G401 (cell line): ENCODE measurements at regions not wholly inside any gene's neighbourhood (a gene's known extent, or its start where the extent isn't known, plus 50 kb on each side); places are given as distances from the start of the nearest gene placed in this dataset.

ENCODE experiments used
- DNase-seq: peaks from one replicate; pipeline ENCODE4 v3.0.0-alpha.2; 2015; ENCODE audit warnings: low spot score
- in situ Hi-C: cut with HindIII; loops from 2 replicates; pipeline ENCODE4 v1.10.0; 2016; ENCODE audit warnings: low sequenced_read_pairs, mixed read lengths

DNA sequence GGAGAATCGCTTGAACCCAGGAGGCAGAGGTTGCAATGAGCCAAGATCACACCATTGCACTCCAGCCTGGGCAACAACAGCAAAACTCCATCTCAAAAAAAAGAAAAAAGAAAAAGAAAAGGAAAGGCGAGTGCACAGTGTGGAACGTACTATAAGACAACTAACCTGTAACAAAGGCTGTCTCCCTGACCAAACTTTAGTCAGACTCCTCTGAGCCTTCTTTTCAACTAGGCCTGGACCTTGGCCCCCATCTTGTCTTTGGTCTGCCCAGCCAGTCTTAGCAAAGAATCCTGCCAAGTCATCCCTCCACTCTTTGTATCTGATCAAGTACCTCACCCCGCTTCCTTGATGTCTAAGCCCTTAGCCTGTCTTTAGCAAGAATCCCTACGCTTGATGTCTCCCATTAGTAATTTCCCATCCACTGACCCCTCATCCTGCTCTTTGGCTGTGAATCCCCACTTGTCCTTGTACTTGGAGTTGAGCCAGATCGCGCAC is 68.9 kb upstream of the KDM7A start:
- DNase-seq: no peak
- in situ Hi-C loops: no loop called here

DNA sequence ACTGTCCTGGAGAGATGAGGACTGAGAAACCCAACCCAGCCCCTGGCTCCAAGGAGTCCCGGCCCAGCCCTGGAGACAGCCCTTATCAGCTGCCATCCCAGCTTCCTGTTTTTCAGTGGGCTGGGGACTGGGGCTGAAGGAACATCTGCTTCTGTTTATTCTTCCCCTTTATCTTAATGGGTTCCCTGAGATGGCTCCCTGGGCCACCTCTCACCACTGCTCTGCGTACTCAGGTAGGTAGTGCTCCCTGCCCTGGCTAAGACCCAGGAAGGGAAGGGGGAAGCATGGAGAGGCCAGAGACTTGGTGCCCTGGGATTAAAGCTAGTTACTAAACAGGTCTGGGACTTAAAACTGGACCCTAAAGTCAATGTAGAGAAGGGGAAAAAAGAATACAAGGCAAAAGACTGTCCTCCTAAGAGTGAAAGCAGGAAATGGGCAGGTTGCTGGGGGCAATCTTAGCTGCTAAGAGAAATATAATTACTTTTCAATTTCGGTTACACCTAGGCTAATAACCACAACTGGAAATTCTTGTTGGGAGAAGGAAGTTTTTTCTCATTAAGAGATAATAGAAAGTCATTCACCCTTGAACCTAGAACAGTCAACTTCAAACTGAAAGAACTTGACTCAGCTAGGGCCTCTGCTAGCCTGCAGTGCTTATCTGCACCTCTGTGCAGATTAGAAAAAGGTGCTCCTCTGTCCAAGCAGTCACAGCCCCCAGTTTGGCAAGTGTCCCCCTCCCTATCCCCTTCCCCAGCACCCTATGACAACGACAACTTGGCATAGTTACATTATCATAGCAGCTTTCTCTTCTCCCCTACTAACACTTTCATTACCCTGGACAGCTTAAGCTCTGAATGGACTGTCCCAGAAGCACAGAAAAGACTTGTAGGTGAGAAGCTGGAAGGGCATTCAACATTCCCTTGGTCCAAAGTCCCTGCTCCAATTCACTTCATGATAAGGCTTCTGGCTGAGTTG is 65.6 kb upstream of the KDM7A start:
- no peak for DNase-seq

DNA sequence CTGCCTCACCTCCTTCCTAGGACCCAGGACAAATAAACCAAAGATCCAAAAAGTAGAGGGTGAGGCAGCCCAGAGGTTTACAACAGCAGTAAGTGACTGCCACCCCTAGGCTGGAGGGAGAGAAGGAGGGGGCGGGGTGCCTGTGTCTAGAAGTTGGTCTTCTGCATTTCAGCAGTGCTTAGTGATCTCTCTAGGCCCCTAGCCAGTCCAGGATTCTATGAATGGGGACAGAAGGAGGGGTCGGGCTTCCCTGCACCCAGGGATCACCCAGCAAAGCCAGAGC is 62.8 kb upstream of the KDM7A start:
- in situ Hi-C loops: no loop called here
- no peak for DNase-seq

More for the DNA sequence above, 65.6 kb upstream of the KDM7A start:
- in situ Hi-C loops: no loop called here

DNA sequence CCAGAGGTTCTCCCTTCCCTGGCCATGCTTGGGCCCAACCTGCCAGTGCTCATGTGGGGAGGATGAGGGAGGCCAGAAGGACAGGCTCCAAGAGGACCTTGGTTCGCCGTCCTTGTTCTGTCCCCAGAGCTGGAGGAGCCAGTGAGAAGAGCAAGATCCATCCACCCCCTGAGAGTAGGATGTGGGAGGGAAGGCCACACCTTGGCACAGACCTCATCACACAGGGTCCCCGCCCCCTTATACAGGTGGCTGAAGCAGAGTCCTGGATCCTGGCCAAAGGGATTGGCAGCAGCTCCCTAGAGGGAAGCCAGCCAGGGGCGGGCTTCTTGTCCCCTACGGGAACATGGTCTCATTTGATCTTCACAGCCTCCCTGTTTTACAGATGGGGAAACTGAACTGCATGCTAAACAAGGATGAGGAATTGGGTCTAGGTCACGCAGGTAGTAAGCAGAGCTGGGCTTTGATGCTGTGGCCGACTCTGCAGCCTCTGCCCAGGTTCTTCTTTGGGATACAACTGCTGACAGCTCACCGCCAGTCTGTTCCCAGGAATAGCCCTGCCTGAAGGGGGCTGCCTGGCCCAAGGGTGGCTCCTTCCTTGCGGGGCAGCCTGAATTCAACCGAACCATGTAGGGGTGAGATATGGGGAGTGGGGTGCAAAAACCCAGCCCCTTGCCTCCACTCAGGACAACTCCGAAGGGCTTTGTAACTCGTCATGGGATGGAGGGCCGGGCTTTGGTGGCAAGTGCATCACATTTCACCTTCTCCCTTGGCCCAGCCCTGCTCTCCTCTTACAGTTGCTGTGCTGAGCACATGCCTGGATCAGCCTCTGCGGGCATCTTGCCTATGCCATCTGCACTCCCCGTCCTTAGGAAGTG is 62.2 kb upstream of the KDM7A start:
- in situ Hi-C loops: no loop called here
- DNase-seq: no peak

DNA sequence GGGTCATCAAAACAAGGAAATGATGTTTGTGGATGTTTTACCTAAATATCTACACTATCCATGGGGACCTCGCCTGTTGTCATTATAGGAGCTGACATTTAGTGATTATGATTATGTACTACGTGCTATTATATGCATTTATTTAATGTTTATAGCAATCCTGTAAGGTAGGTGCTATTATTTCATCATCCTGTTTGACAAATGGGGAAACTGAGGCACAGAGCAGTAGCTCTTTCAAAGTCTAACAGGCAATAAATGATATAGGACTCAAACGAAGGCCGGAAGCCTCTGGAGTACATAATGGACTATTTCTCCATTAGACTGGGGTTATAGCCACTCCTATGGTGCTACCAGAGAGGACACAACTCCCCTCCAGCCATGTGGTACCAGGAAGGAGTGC is 60.6 kb upstream of the KDM7A start:
- in situ Hi-C loops: no loop called here
- no peak for DNase-seq

DNA sequence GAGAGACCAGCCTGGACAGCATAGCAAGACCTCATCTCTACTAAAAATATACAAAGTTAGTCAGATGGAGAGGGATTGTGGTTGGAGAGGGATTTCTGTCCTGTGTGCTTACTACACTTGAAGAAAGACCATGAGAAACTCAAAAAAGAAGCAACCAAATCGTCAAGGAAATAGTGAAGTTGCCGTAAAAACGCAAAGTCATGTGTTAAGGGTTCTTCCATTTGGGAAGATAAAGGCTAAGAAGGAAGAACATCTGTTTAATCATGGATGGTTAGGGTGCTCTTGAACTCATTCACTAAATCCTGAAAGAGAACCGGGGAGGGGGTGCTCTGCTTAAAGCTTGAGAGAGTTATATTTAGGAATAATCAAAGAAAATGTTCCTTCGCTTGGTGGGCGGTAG is 59.8 kb upstream of the KDM7A start:
- no peak for DNase-seq
- in situ Hi-C loops: no loop called here

DNA sequence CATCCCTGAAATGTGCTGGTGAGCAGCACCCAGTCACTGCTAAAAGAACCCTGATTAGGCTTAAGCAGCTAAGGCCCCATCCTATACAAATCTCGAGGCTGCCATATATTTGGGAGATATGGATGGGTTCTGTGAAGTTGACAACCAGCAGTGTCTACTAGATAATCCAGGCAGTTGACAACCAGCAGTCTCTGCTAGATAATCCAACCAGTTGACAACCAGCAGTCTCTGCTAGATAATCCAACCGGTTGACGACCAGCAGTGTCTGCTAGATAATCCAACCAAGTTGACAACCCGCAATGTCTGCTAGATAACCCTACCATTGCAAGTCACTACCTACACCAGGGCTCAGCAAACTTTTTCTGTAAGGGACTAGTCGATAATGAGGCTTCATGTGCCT is 58.3 kb upstream of the KDM7A start:
- no peak for DNase-seq
- in situ Hi-C loops: no loop called here

DNA sequence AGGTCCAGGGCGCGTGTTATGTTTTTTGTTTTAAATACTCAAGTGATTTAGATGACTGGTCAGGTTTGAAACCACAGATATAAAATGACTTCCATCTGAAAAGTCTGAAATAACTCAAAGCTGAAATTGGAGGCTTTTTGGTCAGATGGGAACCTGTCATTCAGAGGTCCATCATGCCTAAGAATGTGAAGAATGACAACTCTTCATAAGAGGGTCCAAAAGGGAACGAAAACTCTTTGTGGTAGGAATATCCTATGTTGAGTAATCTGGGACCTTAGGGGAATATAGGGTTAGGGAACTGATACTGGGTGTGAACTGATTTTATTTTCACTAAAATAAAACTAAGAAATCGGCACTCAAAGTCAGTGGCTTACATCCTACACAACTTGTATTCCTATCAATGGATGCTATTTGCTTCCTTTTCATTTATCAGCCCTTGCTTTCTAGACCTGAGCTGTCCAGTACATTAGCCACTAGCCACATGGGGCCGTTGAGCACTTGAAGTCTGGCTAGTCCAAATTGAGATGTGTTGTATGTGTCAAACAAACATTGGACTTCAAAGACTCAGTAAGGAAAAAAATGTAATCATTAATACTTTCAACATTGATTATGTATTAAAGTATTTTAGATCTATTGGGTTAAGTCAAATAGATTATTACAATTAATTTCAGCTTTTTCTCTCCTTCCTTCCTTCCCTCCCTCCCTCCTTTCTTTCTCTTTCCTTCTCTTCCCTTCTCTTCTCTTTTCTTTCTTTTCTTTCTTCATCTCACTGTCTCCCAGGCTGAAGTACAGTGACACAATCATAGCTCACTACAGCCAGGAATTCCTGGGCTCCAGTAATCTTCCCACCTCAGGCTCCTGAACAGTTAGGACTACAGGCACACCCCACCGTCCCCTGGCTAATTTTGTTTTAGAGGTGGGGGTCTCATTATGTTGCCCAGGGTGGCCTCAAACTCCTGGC is 56.5 kb upstream of the KDM7A start:
- in situ Hi-C loops: no loop called here
- DNase-seq: no peak

DNA sequence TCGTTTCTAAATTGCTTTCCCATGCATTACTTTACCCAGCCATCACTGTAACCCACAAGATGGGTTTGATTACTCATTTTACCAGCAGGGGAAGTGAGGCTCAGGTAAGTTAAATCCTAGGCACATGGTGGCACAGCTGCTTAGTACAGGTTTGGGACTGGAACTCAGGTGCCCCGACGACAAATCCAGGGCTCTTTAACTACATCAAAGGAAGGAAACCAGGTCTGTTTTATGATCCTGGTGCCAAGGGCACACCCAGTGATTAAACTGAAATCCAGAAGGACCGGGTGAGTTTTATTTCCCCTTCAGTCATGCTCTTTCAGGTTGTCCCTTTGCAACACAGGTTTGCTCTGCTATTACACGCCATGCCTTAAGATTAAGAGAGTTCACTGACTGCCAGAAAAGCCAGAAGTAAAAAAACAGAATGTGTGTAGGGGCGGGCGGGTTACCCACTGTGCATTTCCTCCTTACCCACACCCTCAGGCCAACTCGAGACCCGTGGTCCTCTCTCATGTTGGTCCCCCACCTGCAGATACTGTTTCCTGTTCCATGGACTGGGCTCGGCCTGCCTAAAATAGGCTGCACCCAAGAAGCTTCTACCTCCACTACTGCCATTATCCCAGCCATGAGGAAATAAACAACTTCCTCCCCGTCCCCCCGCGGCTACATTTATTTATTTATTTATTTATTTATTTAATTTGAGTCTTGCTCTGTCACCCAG is 55.1 kb upstream of the KDM7A start:
- in situ Hi-C loops: no loop called here

DNA sequence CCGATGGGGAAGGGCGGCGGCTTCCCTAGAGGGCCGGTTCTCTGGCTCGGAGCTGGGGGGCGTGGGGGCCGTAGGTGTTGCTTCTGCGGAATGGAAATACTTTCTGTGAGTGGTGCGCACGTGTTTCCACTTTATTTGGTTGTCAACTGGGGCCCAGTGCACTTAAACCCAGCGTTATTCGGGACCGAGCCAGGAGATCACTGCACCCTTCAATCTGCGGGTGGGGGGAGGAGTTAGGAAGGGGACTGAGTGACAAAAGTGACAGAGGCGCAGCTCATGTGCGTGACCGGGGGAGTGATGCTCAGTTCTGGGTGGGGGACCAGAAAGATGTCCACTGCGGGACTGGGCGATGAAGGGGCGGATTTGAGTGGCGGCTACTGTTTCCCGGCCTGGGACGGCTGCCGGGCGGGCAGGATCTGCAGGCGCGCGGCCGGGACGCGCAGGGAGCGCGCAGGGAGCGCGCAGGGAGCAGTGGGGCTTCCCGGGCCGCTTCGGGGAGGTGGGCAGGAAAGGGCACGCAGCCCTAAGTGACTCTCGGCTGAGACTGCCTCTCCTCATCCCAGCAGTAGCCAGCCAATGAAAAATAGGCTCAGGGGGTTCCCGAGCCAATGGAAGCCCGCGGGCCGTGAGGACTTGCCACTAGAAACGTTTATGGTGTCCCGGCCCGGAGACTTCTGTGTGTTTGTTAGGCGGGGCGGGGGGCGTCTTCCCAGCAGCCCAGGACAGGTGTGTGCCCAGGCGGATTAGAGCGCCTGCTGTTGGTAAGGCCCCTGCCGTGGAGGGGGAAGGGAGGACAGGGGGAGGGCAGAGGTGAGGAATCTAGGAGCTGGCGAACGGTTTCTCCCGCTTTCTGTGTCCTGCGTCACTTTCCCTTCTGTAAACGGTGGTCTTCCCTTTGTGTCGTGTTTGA is 54.3 kb upstream of the KDM7A start:
- in situ Hi-C loops: no loop called here
- peak; percentile 11 for DNase-seq

More for the DNA sequence above, 55.1 kb upstream of the KDM7A start:
- DNase-seq: no peak

DNA sequence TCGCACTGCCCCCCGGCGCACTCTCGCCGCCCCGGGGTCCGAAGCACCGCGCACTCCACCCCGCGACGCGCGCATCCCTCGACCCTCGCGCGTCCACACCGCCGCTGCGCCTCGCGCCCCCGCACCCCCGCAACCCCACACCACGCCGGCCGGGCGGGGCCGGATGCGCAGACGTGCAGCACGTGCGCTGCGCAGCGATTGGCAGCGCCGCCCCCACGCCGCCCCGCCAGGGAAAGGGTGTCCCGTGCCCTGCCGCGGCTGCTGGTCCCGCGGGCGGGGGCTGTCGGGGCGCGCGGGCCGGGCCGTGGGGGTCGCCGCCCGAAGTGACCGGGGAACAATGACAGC is 53.7 kb upstream of the KDM7A start:
- no peak for DNase-seq
- in situ Hi-C loops: no loop called here

DNA sequence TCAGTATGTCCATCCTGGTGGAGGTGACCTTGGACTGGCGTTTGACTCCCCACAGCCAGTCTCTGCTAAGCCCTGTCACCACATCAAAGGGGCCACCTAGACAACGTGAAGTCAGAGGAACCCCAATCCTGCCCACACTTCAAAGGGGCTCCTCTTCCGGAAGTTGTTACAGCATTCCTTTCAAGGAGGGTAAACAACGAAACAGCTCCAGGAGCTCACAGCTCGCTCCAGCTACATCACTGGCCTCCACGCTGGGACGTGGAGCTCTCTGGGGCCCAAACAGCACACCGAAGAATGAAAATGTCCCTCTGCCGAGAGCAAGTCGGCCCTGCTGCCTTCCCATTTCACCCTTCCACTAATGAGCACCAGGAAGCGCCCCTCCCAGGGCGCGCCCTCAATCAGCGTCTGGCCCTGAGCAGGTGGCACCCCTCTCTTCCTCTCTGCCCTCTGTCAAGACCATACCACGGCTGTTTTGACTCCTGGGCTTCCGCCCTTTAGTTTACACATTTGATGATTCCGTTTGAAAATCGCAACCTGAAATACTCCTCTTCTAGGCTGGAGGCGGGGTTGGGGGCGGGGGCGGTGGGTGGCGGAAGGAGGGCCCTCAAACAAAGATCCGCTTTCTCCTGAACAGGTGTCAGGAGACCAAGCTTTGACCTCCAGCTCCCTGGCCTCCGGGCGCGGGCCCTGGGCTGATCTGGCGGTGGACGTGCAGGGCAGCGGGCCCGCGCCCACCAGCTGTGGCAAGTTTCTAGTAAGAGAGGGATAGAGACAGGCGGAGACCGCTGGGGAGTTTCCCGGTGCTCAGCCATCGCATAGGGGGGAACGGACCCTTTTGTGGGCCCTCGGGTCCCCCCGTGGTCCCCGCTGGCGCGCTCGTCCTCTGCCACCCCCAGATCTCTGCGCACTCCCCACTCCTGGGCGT is 53.1 kb upstream of the KDM7A start:
- in situ Hi-C loops: no loop called here
- no peak for DNase-seq

DNA sequence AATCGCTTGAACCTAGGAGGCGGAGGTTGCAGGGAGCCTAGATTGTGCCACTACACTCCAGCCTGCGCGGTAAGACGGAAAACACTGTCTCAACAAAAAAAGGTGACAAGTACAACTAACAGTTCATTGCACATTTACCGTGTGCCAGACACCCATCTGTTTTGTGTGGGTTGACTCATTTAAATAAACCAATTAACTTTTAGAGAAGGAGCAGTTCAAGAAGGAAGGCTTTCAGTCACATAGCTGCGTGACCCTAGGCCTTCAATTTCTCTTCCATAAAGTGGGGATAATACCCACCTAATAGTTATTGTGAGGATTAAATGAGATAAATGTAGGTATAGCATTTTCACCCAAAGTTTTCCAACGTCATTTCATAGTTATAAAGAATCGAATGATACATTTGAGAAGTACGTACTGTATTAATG is 52.3 kb upstream of the KDM7A start:
- in situ Hi-C loops: no loop called here
- no peak for DNase-seq
